Kidney epithelial cell (primary cell): ENCODE measurements at regions not wholly inside any gene's neighbourhood (a gene's known extent, or its start where the extent isn't known, plus 50 kb on each side); places are given as distances from the start of the nearest gene placed in this dataset.
"Not testable (repeated sequence)": the region's sequence is repeated elsewhere in the genome, so short reads cannot be mapped to it uniquely, and the experiment has no call there.

ENCODE experiments used
- DNase-seq: peaks from one replicate; pipeline ENCODE4 v3.0.0-alpha.2; 2010; ENCODE audit warnings: low read depth
- H3K27me3 ChIP-seq: 2 replicates; pipeline ENCODE4 v1.6.0; 2011; ENCODE audit warnings: low read length; ENCODE audit not compliant: control insufficient read depth, insufficient read depth
- H3K36me3 ChIP-seq: 2 replicates; pipeline ENCODE4 v1.5.1; 2011; ENCODE audit warnings: low read length; ENCODE audit not compliant: control insufficient read depth, insufficient read depth
- H3K4me3 ChIP-seq: 2 replicates; pipeline ENCODE4 v1.5.1; 2011; ENCODE audit warnings: low read depth, mild to moderate bottlenecking, control low read depth, low read length
- CTCF ChIP-seq: IDR thresholded peaks from 2 replicates; pipeline ENCODE4 v1.5.1; 2011; ENCODE audit warnings: mild to moderate bottlenecking, moderate library complexity, low read length, control low read depth, inconsistent platforms; ENCODE audit not compliant: insufficient read depth, poor library complexity, severe bottlenecking

- H3K27me3 ChIP-seq = no peaks in the 10 kb centered on the region
- no peak overlapping the region for H3K4me3 ChIP-seq
- no peak for TF ChIP-seq CTCF
- H3K36me3 ChIP-seq = no peaks in the 10 kb centered on the region
- no peak for DNase-seq
Observed at GRCh38 chr18:60021556-60021955, 121.8 kb downstream of the PMAIP1 start.

GRCh38 chr18:60020107-60020925 lies 120.5 kb downstream of the PMAIP1 start:
- peak; percentile 65 for DNase-seq
- H3K4me3 ChIP-seq = no peak overlapping the region
- H3K36me3 ChIP-seq = no peaks in the 10 kb centered on the region
- no peaks in the 10 kb centered on the region for H3K27me3 ChIP-seq
- TF ChIP-seq CTCF = no peak

GRCh38 chr18:60019463-60019840 lies 119.7 kb downstream of the PMAIP1 start:
- no peak for TF ChIP-seq CTCF
- H3K36me3 ChIP-seq = no peaks in the 10 kb centered on the region
- H3K4me3 ChIP-seq = no peak overlapping the region
- DNase-seq = peak; percentile 82
- H3K27me3 ChIP-seq = no peaks in the 10 kb centered on the region

- Histone ChIP-seq H3K4me3 (no peak overlapping the region), H3K27me3 (no peaks in the 10 kb centered on the region), H3K36me3 (no peaks in the 10 kb centered on the region)
- DNase-seq = no peak
- no peak for TF ChIP-seq CTCF
Observed at GRCh38 chr18:60018618-60019462, 119.0 kb downstream of the PMAIP1 start.

- DNase-seq, H3K4me3 ChIP-seq, H3K27me3 ChIP-seq, H3K36me3 ChIP-seq: not testable (repeated sequence)
Observed at GRCh38 chr18:60018134-60018533, 118.3 kb downstream of the PMAIP1 start.

GRCh38 chr18:60017371-60017770 lies 117.6 kb downstream of the PMAIP1 start:
- H3K27me3 ChIP-seq = no peaks in the 10 kb centered on the region
- no peak for TF ChIP-seq CTCF
- no peak for DNase-seq
- H3K4me3 ChIP-seq = no peak overlapping the region
- no peaks in the 10 kb centered on the region for H3K36me3 ChIP-seq

- DNase-seq, H3K4me3 ChIP-seq, H3K27me3 ChIP-seq, H3K36me3 ChIP-seq: not testable (repeated sequence)
Observed at GRCh38 chr18:60015826-60016225, 116.0 kb downstream of the PMAIP1 start.

GRCh38 chr18:60013148-60013547 lies 113.4 kb downstream of the PMAIP1 start:
- not testable (repeated sequence) for DNase-seq, H3K4me3 ChIP-seq, H3K27me3 ChIP-seq, H3K36me3 ChIP-seq
